Lung (tissue), 11 donors: ENCODE measurements at regions not wholly inside any gene's neighbourhood (a gene's known extent, or its start where the extent isn't known, plus 50 kb on each side); places are given as distances from the start of the nearest gene placed in this dataset.

Source experiments
- ATAC-seq: fragments of 200-7000 bp; cut with Tn5 transposase; one replicate; pipeline ENCODE4 v1.9.1; 2020; ENCODE audit warnings: moderate number of reproducible peaks; ENCODE audit not compliant: insufficient read depth, low FRiP score
- DNase-seq, 3 donors: peaks; one replicate each; pipeline ENCODE4 v3.0.0-alpha.2; 2013 to 2017
- H3K27ac ChIP-seq, 2 donors: one replicate each; pipeline ENCODE4 v1.5.1; 2013; ENCODE audit warnings: mild to moderate bottlenecking in 2 of 2, moderate library complexity in 2 of 2, control low read depth in 1 of 2, inconsistent platforms in 1 of 2, low read depth in 1 of 2, low read length in 1 of 2
- H3K27me3 ChIP-seq, 3 donors: one replicate each; pipeline ENCODE4 v1.5.1; 2013; ENCODE audit warnings: low read length in 2 of 3; ENCODE audit not compliant: control insufficient read depth in 3 of 3, insufficient read depth in 3 of 3
- H3K36me3 ChIP-seq, 4 donors: one replicate each; pipeline ENCODE4 v1.5.1; 2013; ENCODE audit warnings: low read length in 4 of 4, mild to moderate bottlenecking in 1 of 4, moderate library complexity in 1 of 4; ENCODE audit not compliant: control insufficient read depth in 4 of 4, insufficient read depth in 4 of 4
- H3K4me1 ChIP-seq, 5 donors: one replicate each; pipeline ENCODE4 v1.5.1; 2013; ENCODE audit warnings: low read length in 5 of 5, mild to moderate bottlenecking in 2 of 5, moderate library complexity in 1 of 5; ENCODE audit not compliant: control insufficient read depth in 5 of 5, insufficient read depth in 5 of 5
- H3K4me3 ChIP-seq: one replicate; pipeline ENCODE4 v1.5.1; 2013; ENCODE audit warnings: mild to moderate bottlenecking, control low read depth, moderate library complexity
- H3K9ac ChIP-seq, 2 donors: one replicate each; pipeline ENCODE4 v1.5.1; 2013; ENCODE audit warnings: low read length in 2 of 2, control low read depth in 1 of 2; ENCODE audit not compliant: insufficient read depth in 1 of 2
- H3K9me3 ChIP-seq, 4 donors: one replicate each; pipeline ENCODE4 v1.5.1; 2013; ENCODE audit warnings: low read length in 3 of 4, mild to moderate bottlenecking in 1 of 4, moderate library complexity in 1 of 4; ENCODE audit not compliant: control insufficient read depth in 4 of 4, insufficient read depth in 3 of 4
- WGBS, 2 donors: extraction: QIAGEN DNeasy Blood & Tissue Kit; methylation state at CpG; one replicate each; pipeline ENCODE4 v1.1.7; 2013; 5-methylcytosine and 5-hydroxymethylcytosine counted together
- TF ChIP-seq, protein P1 (sequence below): IDR thresholded peaks from 2 replicates; pipeline ENCODE4 v1.5.1; 2012; ENCODE audit warnings: mild to moderate bottlenecking; ENCODE audit errors: control extremely low read depth, extremely low read depth
- donor health status: control.
- donor health status: control.
- donor health status: Bipolar disorder and iron deficiency.
- donor health status: healthy.
- donor health status: DM: yes; HTN: yes; CAD: no.

DNA sequence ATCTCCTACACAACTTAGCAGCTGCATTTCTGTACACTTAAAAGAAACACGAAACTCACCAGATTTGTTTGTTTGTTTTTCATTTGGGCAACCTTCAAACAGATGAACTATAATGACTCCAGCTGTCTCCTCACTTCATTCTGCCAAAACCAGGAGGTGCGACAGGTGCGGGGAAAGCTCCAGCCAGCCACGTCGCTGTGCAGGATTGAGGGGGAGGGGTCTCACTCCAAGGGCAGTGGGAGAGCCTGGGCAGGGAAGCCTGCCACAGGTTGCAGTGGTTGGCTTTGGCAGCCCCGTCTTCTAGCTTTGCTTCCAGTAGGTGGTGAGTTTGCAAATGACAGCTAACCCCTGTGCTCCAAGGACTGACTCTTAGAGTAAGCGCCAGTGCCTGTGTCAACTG, 215.8 kb downstream of the CEMIP2 start:
- Histone ChIP-seq H3K27me3 (peaks cover 0 to 3% (median 0%) of the 10 kb centered on the region in 3 donors), H3K9me3 (no peaks in the 10 kb centered on the region), H3K36me3 (no peaks in the 10 kb centered on the region), H3K4me1 (no peaks in the 10 kb centered on the region), H3K9ac (no peak overlapping the region), H3K4me3 (no peak overlapping the region), H3K27ac (no peak overlapping the region)
- ATAC-seq (no peak), DNase-seq (peak in 1 of 3 donors; percentile 6)
- TF ChIP-seq, protein P1, sequence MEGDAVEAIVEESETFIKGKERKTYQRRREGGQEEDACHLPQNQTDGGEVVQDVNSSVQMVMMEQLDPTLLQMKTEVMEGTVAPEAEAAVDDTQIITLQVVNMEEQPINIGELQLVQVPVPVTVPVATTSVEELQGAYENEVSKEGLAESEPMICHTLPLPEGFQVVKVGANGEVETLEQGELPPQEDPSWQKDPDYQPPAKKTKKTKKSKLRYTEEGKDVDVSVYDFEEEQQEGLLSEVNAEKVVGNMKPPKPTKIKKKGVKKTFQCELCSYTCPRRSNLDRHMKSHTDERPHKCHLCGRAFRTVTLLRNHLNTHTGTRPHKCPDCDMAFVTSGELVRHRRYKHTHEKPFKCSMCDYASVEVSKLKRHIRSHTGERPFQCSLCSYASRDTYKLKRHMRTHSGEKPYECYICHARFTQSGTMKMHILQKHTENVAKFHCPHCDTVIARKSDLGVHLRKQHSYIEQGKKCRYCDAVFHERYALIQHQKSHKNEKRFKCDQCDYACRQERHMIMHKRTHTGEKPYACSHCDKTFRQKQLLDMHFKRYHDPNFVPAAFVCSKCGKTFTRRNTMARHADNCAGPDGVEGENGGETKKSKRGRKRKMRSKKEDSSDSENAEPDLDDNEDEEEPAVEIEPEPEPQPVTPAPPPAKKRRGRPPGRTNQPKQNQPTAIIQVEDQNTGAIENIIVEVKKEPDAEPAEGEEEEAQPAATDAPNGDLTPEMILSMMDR = no peak
- WGBS, 2 donors = 22 to 28% methylated on average over 7 of the region's 7 CpGs

DNA sequence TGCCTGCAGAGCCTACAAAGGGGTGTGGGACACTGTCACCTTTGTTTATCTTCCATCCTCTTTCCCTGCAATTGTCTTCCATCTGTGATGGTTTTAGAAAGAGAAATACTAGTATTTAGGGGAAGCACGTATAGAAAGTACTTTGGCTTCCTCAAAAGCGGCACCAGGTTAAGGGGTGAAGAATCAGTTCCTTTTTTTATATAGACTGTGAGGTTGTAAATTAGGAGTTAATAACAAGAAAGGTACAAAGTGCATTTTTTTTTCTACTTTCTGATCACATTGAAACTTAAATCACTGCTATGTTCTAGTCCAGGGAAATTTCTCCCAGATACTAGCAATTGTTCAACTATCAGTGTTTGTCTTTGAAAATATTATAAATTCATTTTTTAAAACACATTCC, 219.3 kb downstream of the CEMIP2 start:
- TF ChIP-seq, protein P1 = no peak
- Histone ChIP-seq H3K9ac (no peak overlapping the region), H3K27ac (no peak overlapping the region), H3K4me3 (no peak overlapping the region), H3K4me1 (no peaks in the 10 kb centered on the region), H3K9me3 (no peaks in the 10 kb centered on the region), H3K27me3 (peaks cover 0 to 3% (median 0%) of the 10 kb centered on the region in 3 donors), H3K36me3 (no peaks in the 10 kb centered on the region)
- WGBS, 2 donors = 30 to 42% methylated on average over 2 of the region's 2 CpGs
- ATAC-seq (no peak), DNase-seq (no peak)

DNA sequence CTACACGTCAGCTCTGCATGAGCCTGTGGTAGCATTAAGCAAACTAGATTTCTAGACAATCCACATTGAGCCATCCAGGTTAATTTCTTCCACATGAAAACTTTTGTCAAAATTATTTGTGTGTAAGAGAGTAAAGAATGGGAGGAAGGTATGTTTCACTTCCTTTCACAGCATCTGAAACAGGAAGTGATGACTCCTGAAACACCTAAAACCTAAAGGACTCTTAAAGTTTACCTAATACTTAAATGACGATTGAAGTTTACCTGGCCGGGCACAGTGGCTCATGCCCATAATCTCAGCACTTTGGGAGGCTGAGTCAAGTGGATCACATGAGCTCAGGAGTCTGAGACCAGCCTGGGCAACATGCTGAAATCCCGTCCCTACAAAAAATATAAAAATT, 223.8 kb downstream of the CEMIP2 start:
- 71 to 79% methylated on average over 4 of the region's 4 CpGs for WGBS, 2 donors
- TF ChIP-seq, protein P1 = no peak
- H3K9ac ChIP-seq = no peak overlapping the region
- no peaks in the 10 kb centered on the region for H3K4me1 ChIP-seq
- H3K27me3 ChIP-seq = no peaks in the 10 kb centered on the region
- DNase-seq (no peak), ATAC-seq (no peak)
- no peaks in the 10 kb centered on the region for H3K9me3 ChIP-seq
- no peak overlapping the region for H3K4me3 ChIP-seq
- H3K36me3 ChIP-seq = no peaks in the 10 kb centered on the region
- no peak overlapping the region for H3K27ac ChIP-seq

DNA sequence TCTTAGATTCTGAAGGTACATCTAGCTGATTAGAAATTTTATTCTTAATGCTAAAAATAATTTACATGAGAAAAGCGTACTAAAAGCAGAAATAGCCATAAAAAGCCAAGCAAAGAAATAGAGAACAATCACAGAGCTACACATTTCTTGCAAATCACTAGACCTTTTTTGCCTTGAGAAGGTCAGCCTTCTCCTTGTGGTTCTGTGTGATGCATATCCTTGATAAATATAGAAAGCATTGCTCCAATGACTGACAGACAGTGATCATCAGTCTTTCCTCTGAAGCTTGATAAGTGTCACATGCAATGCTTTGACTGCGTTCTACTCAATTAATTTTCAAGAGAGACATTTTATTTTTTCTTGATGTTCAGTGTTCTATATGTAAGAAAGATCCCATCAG, 226.9 kb downstream of the CEMIP2 start:
- Histone ChIP-seq H3K27ac (no peak overlapping the region), H3K9me3 (no peaks in the 10 kb centered on the region), H3K9ac (no peak overlapping the region), H3K27me3 (no peaks in the 10 kb centered on the region), H3K4me1 (no peaks in the 10 kb centered on the region), H3K4me3 (no peak overlapping the region), H3K36me3 (no peaks in the 10 kb centered on the region)
- 86 to 93% methylated on average over 2 of the region's 2 CpGs for WGBS, 2 donors
- ATAC-seq (no peak), DNase-seq (no peak)
- TF ChIP-seq, protein P1 = no peak
